ENCODE measurements at regions not wholly inside any gene's neighbourhood (a gene's known extent, or its start where the extent isn't known, plus 50 kb on each side); places are given as distances from the start of the nearest gene placed in this dataset.
A peak's percentile ranks its signal among the peaks of the same experiment; 100 is the strongest.

- TF ChIP-seq CREBL2 (CRISPR knock-in tag; IDR thresholded peaks at IDR 0.05; ENCODE audit: borderline replicate concordance), result no peak
- peak; percentile 25; the same call in 1 of the 2 replicates for TF ChIP-seq SSRP1 (CRISPR knock-in tag; IDR thresholded peaks at IDR 0.05)
- TF ChIP-seq ZFP36 (IDR thresholded peaks at IDR 0.05; ENCODE audit: borderline replicate concordance, low read depth, low read length, partially characterized antibody), result no peak
- TF ChIP-seq ARNTL (CRISPR knock-in tag; IDR thresholded peaks at IDR 0.05), result peak; percentile 65; the same call in 1 of the 2 replicates
- TF ChIP-seq ETV5 (CRISPR knock-in tag; IDR thresholded peaks at IDR 0.05; ENCODE audit: borderline replicate concordance), result peak; percentile 42; the same call in 1 of the 2 replicates
- no peak for TF ChIP-seq TGIF2 (CRISPR knock-in tag; IDR thresholded peaks at IDR 0.05)
- no peak for TF ChIP-seq ZSCAN31 (CRISPR knock-in tag; IDR thresholded peaks at IDR 0.05; ENCODE audit: low read depth)
- TF ChIP-seq ZNF891 (CRISPR knock-in tag; IDR thresholded peaks at IDR 0.05), result no peak; the same call in 1 of the 2 replicates
- peak; percentile 91; the same call in 1 of the 2 replicates for TF ChIP-seq ZNF230 (CRISPR knock-in tag; IDR thresholded peaks at IDR 0.05)
- TF ChIP-seq ZNF609 (CRISPR knock-in tag; IDR thresholded peaks at IDR 0.05; ENCODE audit: borderline replicate concordance), result peak; percentile 95
- TF ChIP-seq KDM5B (CRISPR knock-in tag; IDR thresholded peaks at IDR 0.05; ENCODE audit: borderline replicate concordance), result peak; percentile 83; the same call in 1 of the 2 replicates
- TF ChIP-seq DZIP1 (CRISPR knock-in tag; IDR thresholded peaks at IDR 0.05), result no peak
- no peak for TF ChIP-seq RAD51 (IDR thresholded peaks at IDR 0.05; ENCODE audit: borderline replicate concordance)
- peak; percentile 26; the same call in 1 of the 2 replicates for TF ChIP-seq POGZ (CRISPR knock-in tag; IDR thresholded peaks at IDR 0.05)
- no peak for TF ChIP-seq NFRKB (IDR thresholded peaks at IDR 0.05)
- no peak for TF ChIP-seq ZNF549 (CRISPR knock-in tag; IDR thresholded peaks at IDR 0.05)
- TF ChIP-seq IKZF4 (CRISPR knock-in tag; IDR thresholded peaks at IDR 0.05; ENCODE audit: borderline replicate concordance, low read depth, not compliant biosample characterization), result no peak
- TF ChIP-seq, protein P1, sequence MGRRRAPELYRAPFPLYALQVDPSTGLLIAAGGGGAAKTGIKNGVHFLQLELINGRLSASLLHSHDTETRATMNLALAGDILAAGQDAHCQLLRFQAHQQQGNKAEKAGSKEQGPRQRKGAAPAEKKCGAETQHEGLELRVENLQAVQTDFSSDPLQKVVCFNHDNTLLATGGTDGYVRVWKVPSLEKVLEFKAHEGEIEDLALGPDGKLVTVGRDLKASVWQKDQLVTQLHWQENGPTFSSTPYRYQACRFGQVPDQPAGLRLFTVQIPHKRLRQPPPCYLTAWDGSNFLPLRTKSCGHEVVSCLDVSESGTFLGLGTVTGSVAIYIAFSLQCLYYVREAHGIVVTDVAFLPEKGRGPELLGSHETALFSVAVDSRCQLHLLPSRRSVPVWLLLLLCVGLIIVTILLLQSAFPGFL (CRISPR knock-in tag; IDR thresholded peaks at IDR 0.05), result no peak
- TF ChIP-seq HNF1B (CRISPR knock-in tag; IDR thresholded peaks at IDR 0.05), result peak; percentile 61
Measured at GRCh38 chr1:8170059-8170835, 144.1 kb upstream of the ERRFI1 start (continued).
